C4-2B (cell line): ENCODE measurements at regions not wholly inside any gene's neighbourhood (a gene's known extent, or its start where the extent isn't known, plus 50 kb on each side); places are given as distances from the start of the nearest gene placed in this dataset.
"Not testable (repeated sequence)": the region's sequence is repeated elsewhere in the genome, so short reads cannot be mapped to it uniquely, and the experiment has no call there.

Experiments used
- CTCF ChIP-seq: fragments of 450-650 bp; conservative IDR thresholded peaks from 2 replicates; pipeline ENCODE4 v1.5.1; 2017; ENCODE audit warnings: mild to moderate bottlenecking
- ZFX ChIP-seq: fragments of 450-650 bp; IDR thresholded peaks from 2 replicates; pipeline ENCODE4 v1.6.1; 2017

DNA sequence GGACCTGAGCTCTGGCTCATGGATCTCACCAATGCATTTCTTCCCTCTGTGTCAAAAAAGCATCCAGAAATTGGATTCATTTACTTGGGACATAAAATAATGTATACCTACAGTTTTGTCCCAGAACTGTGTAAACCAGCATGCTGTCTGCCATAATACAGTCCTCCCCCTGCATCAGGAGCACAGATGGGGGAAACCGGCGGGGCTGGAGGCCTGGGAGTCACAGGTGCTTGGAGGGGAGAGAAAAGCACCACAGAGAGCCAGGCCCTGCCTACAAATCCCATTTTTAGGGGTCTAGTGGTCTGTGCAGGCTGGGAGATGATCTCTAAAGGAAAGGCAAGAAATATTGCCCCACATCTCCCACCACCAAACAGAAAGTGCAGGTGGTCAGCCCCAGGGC, 91.8 kb downstream of the POTEM start:
- TF ChIP-seq CTCF, ZFX: not testable (repeated sequence)
